GM12891 (cell line): ENCODE measurements at regions not wholly inside any gene's neighbourhood (a gene's known extent, or its start where the extent isn't known, plus 50 kb on each side); places are given as distances from the start of the nearest gene placed in this dataset.

Experiments used
- POLR2A ChIP-seq: IDR thresholded peaks from 2 replicates; pipeline ENCODE4 v1.6.1; 2011; ENCODE audit warnings: low read depth, low read length, control low read depth
- POLR2AphosphoS5 ChIP-seq: IDR thresholded peaks from 2 replicates; pipeline ENCODE4 v1.6.1; 2011; ENCODE audit warnings: low read depth, low read length, control low read depth

DNA sequence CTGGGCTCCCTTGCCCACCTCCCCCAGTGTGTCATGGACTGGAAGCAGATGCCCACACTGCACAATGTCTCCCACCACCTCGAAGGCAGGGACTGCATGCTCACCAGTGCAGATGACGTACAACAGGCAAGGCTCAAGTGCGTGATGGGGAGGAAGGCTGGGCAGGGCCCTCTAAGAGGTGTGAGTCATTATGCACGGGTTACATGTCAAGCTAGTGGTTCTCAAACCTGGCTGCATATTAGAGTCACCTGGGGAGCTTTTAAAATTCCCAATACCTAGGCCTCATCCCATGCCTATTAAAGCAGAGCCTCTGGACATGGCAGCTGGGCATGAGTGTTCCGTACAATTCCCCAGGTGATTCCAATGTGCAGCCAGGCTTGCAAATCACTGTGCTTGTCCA, 137.9 kb upstream of the NGF start:
- TF ChIP-seq POLR2A = no peak
- no peak for TF ChIP-seq POLR2AphosphoS5
